ENCODE measurements at regions not wholly inside any gene's neighbourhood (a gene's known extent, or its start where the extent isn't known, plus 50 kb on each side); places are given as distances from the start of the nearest gene placed in this dataset.

DNA sequence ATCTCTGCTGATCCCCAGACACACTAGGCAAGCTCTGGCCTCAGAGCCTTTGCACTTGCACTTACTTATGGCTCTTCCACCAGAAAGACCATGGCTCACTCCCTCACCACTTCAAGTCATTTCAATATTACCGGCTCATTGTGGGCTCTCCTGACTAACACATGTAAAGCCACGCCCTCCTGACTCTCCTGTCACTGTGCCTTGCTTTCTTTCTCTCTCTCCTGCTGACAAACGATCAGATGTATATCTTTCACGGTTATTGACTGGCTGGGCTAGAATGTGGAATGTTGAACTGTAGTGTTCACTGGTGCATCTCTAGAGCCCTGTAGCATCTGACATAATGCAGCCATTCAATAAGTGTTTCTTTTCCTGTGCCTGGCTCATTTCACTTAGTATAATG, 425.1 kb downstream of the RAB28 start:
- TF ChIP-seq CTCF (IDR thresholded peaks at IDR 0.05) (no peak), POLR2A (IDR thresholded peaks at IDR 0.05) (no peak)

Data from tibial nerve (tissue), 3 donors.